WTC11 (cell line): ENCODE measurements at regions not wholly inside any gene's neighbourhood (a gene's known extent, or its start where the extent isn't known, plus 50 kb on each side); places are given as distances from the start of the nearest gene placed in this dataset.

ENCODE experiments used
- ATAC-seq: fragments of 200-7000 bp; cut with Tn5 transposase; 2 replicates; pipeline ENCODE4 v1.10.0; 2021; ENCODE audit warnings: mild to moderate bottlenecking, moderate library complexity
- CTCF ChIA-PET: fragments of 300-600 bp; sonication (Branson Sonifier 250); formaldehyde crosslinking; loops from one replicate; lab custom pipeline; 2021; ENCODE audit warnings: antibody characterized with exemption; lab: Charles Lee
- POLR2A ChIA-PET: fragments of 350-600 bp; sonication (Branson Sonifier 250); formaldehyde crosslinking; loops from one replicate; lab custom pipeline; 2021; ENCODE audit warnings: antibody characterized with exemption; lab: Charles Lee
- DNase-seq: peaks from one replicate; pipeline ENCODE4 v3.0.0; 2021; ENCODE audit warnings: low spot score
- H3K27ac Mint-ChIP-seq: 2 replicates; pipeline ENCODE4 v1.8.0; 2021; ENCODE audit warnings: mixed read lengths
- H3K27me3 Mint-ChIP-seq: 2 replicates; pipeline ENCODE4 v1.8.0; 2021; ENCODE audit warnings: low read depth, mild to moderate bottlenecking, moderate library complexity, mixed read lengths
- H3K36me3 Mint-ChIP-seq: 2 replicates; pipeline ENCODE4 v1.8.0; 2021; ENCODE audit warnings: mixed read lengths
- H3K4me1 Mint-ChIP-seq: 2 replicates; pipeline ENCODE4 v1.8.0; 2022; ENCODE audit warnings: mixed read lengths
- H3K4me3 Mint-ChIP-seq: 2 replicates; pipeline ENCODE4 v1.8.0; 2021; ENCODE audit warnings: mild to moderate bottlenecking, moderate library complexity, mixed read lengths
- H3K9me3 Mint-ChIP-seq: 2 replicates; pipeline ENCODE4 v1.8.0; 2021; ENCODE audit warnings: mixed read lengths
- ATF2 ChIP-seq: sonication (generic); formaldehyde crosslinking; IDR thresholded peaks from 2 replicates; pipeline ENCODE4 v1.8.1; 2022; ENCODE audit warnings: low read depth, missing genetic modification reagents, borderline replicate concordance
- CDX4 ChIP-seq: fragments of 250-450 bp; sonication (Bioruptor Pico); IDR thresholded peaks from 2 replicates; pipeline ENCODE4 v1.9.0; 2021; ENCODE audit warnings: moderate library complexity, mild to moderate bottlenecking, inconsistent platforms, borderline replicate concordance
- FOXJ3 ChIP-seq: sonication (generic); formaldehyde crosslinking; IDR thresholded peaks from 2 replicates; pipeline ENCODE4 v1.9.0; 2021; ENCODE audit warnings: missing genetic modification reagents, mild to moderate bottlenecking, borderline replicate concordance
- FOXP4 ChIP-seq: sonication (generic); formaldehyde crosslinking; IDR thresholded peaks from 2 replicates; pipeline ENCODE4 v1.8.0; 2022; ENCODE audit warnings: mild to moderate bottlenecking, missing genetic modification reagents
- MXD4 ChIP-seq: fragments of 250-450 bp; sonication (Bioruptor Pico); IDR thresholded peaks from 2 replicates; pipeline ENCODE4 v1.8.0; 2021; ENCODE audit warnings: mild to moderate bottlenecking, moderate library complexity, borderline replicate concordance
- NFYB ChIP-seq: sonication (generic); formaldehyde crosslinking; conservative IDR thresholded peaks from 2 replicates; pipeline ENCODE4 v1.8.0; 2022; ENCODE audit warnings: low read depth, missing genetic modification reagents
- PRDM15 ChIP-seq: sonication (generic); formaldehyde crosslinking; IDR thresholded peaks from 2 replicates; pipeline ENCODE4 v1.8.0; 2022; ENCODE audit warnings: missing genetic modification reagents
- RELA ChIP-seq: sonication (generic); formaldehyde crosslinking; IDR thresholded peaks from 2 replicates; pipeline ENCODE4 v1.8.1; 2022; ENCODE audit warnings: missing genetic modification reagents, mild to moderate bottlenecking, borderline replicate concordance
- RORB ChIP-seq: fragments of 250-450 bp; sonication (Bioruptor Pico); IDR thresholded peaks from 2 replicates; pipeline ENCODE4 v1.9.0; 2021; ENCODE audit warnings: mild to moderate bottlenecking
- SMAD4 ChIP-seq: sonication (generic); formaldehyde crosslinking; IDR thresholded peaks from 2 replicates; pipeline ENCODE4 v1.8.0; 2022; ENCODE audit warnings: mild to moderate bottlenecking, missing genetic modification reagents
- TEAD4 ChIP-seq: sonication (generic); formaldehyde crosslinking; IDR thresholded peaks from 2 replicates; pipeline ENCODE4 v1.8.0; 2022; ENCODE audit warnings: mild to moderate bottlenecking, missing genetic modification reagents
- USF2 ChIP-seq: sonication (generic); formaldehyde crosslinking; IDR thresholded peaks from 2 replicates; pipeline ENCODE4 v1.8.1; 2023; ENCODE audit warnings: mild to moderate bottlenecking, missing genetic modification reagents, moderate library complexity
- ZBTB21 ChIP-seq: sonication (generic); formaldehyde crosslinking; IDR thresholded peaks from 2 replicates; pipeline ENCODE4 v1.8.1; 2023; ENCODE audit warnings: mild to moderate bottlenecking, missing genetic modification reagents, borderline replicate concordance
- ZNF138 ChIP-seq: sonication (generic); formaldehyde crosslinking; conservative IDR thresholded peaks from 2 replicates; pipeline ENCODE4 v1.8.1; 2022; ENCODE audit warnings: mild to moderate bottlenecking, moderate library complexity, missing genetic modification reagents
- ZNF232 ChIP-seq: sonication (generic); formaldehyde crosslinking; IDR thresholded peaks from 2 replicates; pipeline ENCODE4 v1.8.0; 2022; ENCODE audit warnings: mild to moderate bottlenecking, missing genetic modification reagents
- ZNF263 ChIP-seq: sonication (generic); formaldehyde crosslinking; IDR thresholded peaks from 2 replicates; pipeline ENCODE4 v1.8.1; 2022; ENCODE audit warnings: low read depth, mild to moderate bottlenecking, moderate library complexity, missing genetic modification reagents
- ZNF281 ChIP-seq: sonication (generic); formaldehyde crosslinking; IDR thresholded peaks from 2 replicates; pipeline ENCODE4 v1.8.0; 2023; ENCODE audit warnings: mild to moderate bottlenecking, missing genetic modification reagents
- TF ChIP-seq, protein P1 (sequence below): fragments of 250-450 bp; sonication (Bioruptor Pico); IDR thresholded peaks from 2 replicates; pipeline ENCODE4 v1.9.0; 2021; ENCODE audit warnings: mild to moderate bottlenecking
- TF ChIP-seq, protein P2 (sequence below): sonication (generic); formaldehyde crosslinking; IDR thresholded peaks from 2 replicates; pipeline ENCODE4 v1.8.1; 2023; ENCODE audit warnings: mild to moderate bottlenecking, moderate library complexity, missing genetic modification reagents

DNA sequence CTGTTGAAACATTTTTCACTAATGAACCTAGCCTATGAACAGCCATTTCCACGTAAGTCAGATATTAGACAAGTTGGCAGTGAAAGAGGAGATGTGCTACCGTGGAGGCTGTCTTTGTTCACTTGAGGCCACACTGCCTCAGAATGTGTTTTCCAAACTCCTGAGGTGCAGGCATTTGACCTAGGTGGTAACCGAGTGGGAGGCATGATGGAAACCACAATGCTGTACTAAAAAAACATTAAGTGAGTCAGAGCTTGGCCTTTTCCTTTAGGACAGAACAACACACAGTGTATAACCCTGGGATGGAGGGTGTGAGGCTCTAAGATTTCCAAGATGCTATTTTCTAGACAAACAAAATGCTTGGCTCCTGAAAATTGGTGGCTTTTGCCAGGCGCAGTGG is 406.3 kb downstream of the SOX2 start:
- TF ChIP-seq SMAD4 (CRISPR knock-in tag), result no peak
- TF ChIP-seq, protein P1, sequence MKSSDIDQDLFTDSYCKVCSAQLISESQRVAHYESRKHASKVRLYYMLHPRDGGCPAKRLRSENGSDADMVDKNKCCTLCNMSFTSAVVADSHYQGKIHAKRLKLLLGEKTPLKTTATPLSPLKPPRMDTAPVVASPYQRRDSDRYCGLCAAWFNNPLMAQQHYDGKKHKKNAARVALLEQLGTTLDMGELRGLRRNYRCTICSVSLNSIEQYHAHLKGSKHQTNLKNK (CRISPR knock-in tag), result no peak
- no peak for TF ChIP-seq TEAD4
- TF ChIP-seq ZNF263 (CRISPR knock-in tag), result no peak
- TF ChIP-seq ATF2, result no peak
- Mint-ChIP-seq H3K4me1 (peaks cover 11% of the 10 kb centered on the region), H3K27ac (no peak overlapping the region), H3K36me3 (no peaks in the 10 kb centered on the region), H3K9me3 (0 out of 2 replicates have a peak, but pooled peaks cover 4% of the 10 kb centered on the region), H3K27me3 (peaks cover 33% of the 10 kb centered on the region), H3K4me3 (no peak overlapping the region)
- DNase-seq (no peak), ATAC-seq (no peak)
- ChIA-PET POLR2A (no interaction called here), CTCF (interaction anchor here (0.5 kb wide), 1 partner anchor 22 kb away, joined by 3 read pairs; no protein-coding TSS in a partner anchor)

DNA sequence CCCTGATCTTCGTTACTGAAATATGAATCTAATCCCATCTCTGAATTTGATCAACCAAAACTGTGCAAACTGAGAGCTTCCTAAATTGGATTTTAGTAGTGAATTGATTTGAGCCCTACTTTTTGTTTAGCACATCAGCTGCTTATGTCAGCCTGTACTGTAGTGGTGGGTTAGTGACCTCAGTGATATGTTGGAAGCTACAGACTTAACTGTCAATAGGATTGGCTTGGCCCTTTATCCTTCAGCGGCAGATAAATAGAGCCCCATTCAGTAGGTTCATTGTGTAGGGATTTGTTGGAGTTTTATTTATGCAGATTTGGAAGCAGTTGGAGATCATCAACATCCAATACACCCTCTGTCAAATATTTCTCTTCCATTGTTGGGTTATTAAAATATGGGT is 409.7 kb downstream of the SOX2 start:
- CTCF ChIA-PET, result interaction anchor here (1.2 kb wide), 1 partner anchor 419 kb away, joined by 3 read pairs; no protein-coding TSS in a partner anchor
- no peaks in the 10 kb centered on the region for H3K36me3 Mint-ChIP-seq
- H3K4me3 Mint-ChIP-seq, result no peak overlapping the region
- no peak; the same call in 1 of the 2 replicates for ATAC-seq
- H3K9me3 Mint-ChIP-seq, result no peaks in the 10 kb centered on the region
- POLR2A ChIA-PET, result no interaction called here
- no peak for DNase-seq
- no peak overlapping the region for H3K27ac Mint-ChIP-seq
- TF ChIP-seq ZBTB21 (CRISPR knock-in tag), result no peak
- no peak for TF ChIP-seq FOXP4 (CRISPR knock-in tag)
- no peak for TF ChIP-seq RORB (CRISPR knock-in tag)
- TF ChIP-seq PRDM15 (CRISPR knock-in tag), result no peak
- no peak for TF ChIP-seq CDX4 (CRISPR knock-in tag)
- no peak for TF ChIP-seq MXD4 (CRISPR knock-in tag)
- TF ChIP-seq RELA, result no peak
- TF ChIP-seq ZNF281, result no peak
- TF ChIP-seq, protein P2, sequence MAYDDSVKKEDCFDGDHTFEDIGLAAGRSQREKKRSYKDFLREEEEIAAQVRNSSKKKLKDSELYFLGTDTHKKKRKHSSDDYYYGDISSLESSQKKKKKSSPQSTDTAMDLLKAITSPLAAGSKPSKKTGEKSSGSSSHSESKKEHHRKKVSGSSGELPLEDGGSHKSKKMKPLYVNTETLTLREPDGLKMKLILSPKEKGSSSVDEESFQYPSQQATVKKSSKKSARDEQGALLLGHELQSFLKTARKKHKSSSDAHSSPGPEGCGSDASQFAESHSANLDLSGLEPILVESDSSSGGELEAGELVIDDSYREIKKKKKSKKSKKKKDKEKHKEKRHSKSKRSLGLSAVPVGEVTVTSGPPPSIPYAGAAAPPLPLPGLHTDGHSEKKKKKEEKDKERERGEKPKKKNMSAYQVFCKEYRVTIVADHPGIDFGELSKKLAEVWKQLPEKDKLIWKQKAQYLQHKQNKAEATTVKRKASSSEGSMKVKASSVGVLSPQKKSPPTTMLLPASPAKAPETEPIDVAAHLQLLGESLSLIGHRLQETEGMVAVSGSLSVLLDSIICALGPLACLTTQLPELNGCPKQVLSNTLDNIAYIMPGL, result no peak
- TF ChIP-seq USF2, result no peak
- TF ChIP-seq FOXJ3 (CRISPR knock-in tag), result no peak
- no peak for TF ChIP-seq ZNF232 (CRISPR knock-in tag)
- no peak for TF ChIP-seq NFYB (CRISPR knock-in tag)
- no peak for TF ChIP-seq ZNF138 (CRISPR knock-in tag)
- peaks cover 55% of the 10 kb centered on the region for H3K27me3 Mint-ChIP-seq
- H3K4me1 Mint-ChIP-seq, result peaks cover 12% of the 10 kb centered on the region
